ENCODE measurements at regions not wholly inside any gene's neighbourhood (a gene's known extent, or its start where the extent isn't known, plus 50 kb on each side); places are given as distances from the start of the nearest gene placed in this dataset.

DNA sequence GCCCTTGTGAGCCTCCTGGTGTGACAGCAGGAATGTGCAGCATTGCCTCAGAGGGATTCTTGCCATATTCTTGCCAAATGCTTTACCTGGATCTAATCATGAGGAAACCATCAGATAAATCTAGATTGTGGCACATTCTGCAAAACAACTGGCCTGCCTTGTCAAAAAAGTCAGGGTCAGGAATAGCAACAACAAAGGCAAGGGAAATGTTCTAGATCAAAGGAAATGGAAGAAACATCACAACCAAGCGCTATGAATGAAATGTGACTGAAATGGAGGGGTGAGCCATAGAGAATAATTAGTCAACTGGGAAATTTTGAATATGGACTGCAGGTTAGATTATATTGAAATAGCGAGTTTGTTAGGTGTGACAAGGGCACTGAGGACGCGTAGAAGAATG lies 262.6 kb upstream of the CDYL start:
- no peaks in the 10 kb centered on the region for H3K4me1 ChIP-seq (ENCODE audit: control extremely low read depth in 1 of 4, control insufficient read depth in 4 of 4, insufficient read depth in 4 of 4, low read length in 3 of 4)
- no peak for DNase-seq
- ChIA-PET POLR2A (no interaction called here), CTCF (no interaction called here)
- no peaks in the 10 kb centered on the region for H3K36me3 ChIP-seq (ENCODE audit: control insufficient read depth in 4 of 4, insufficient read depth in 4 of 4, low read length in 3 of 4)
- H3K4me3 ChIP-seq (ENCODE audit: control insufficient read depth in 1 of 7, extremely low read depth in 1 of 7, insufficient read depth in 4 of 7, low read depth in 2 of 7, low read length in 6 of 7): no peak overlapping the region
- no peaks in the 10 kb centered on the region for H3K9me3 ChIP-seq (ENCODE audit: control extremely low read depth in 1 of 5, control insufficient read depth in 4 of 5, insufficient read depth in 2 of 5, low read depth in 1 of 5, low read length in 4 of 5)
- WGBS (ENCODE audit: insufficient coverage): 94% methylated on average over 4 of the region's 4 CpGs
- H3K27me3 ChIP-seq (replicated peaks in 2 of 5; ENCODE audit: control insufficient read depth in 4 of 5, insufficient read depth in 5 of 5, low read length in 4 of 5): no peaks in the 10 kb centered on the region
- H3K27ac ChIP-seq (ENCODE audit: insufficient read depth in 1 of 2, low read depth in 1 of 2, low read length in 2 of 2, poor library complexity in 1 of 2, severe bottlenecking in 2 of 2): no peak overlapping the region

GRCh38 chr6:4512051-4512471 lies 264.1 kb upstream of the CDYL start:
- ChIA-PET CTCF (no interaction called here), POLR2A (interaction anchor here (0.6 kb wide), 1 partner anchor 1170 kb away, joined by 3 read pairs; no protein-coding TSS in a partner anchor)
- DNase-seq: no peak
- H3K27ac ChIP-seq (ENCODE audit: insufficient read depth in 1 of 2, low read depth in 1 of 2, low read length in 2 of 2, poor library complexity in 1 of 2, severe bottlenecking in 2 of 2): no peak overlapping the region
- H3K36me3 ChIP-seq (ENCODE audit: control insufficient read depth in 4 of 4, insufficient read depth in 4 of 4, low read length in 3 of 4): no peaks in the 10 kb centered on the region
- no peaks in the 10 kb centered on the region for H3K4me1 ChIP-seq (ENCODE audit: control extremely low read depth in 1 of 4, control insufficient read depth in 4 of 4, insufficient read depth in 4 of 4, low read length in 3 of 4)
- H3K27me3 ChIP-seq (replicated peaks in 2 of 5; ENCODE audit: control insufficient read depth in 4 of 5, insufficient read depth in 5 of 5, low read length in 4 of 5): no peaks in the 10 kb centered on the region
- no peaks in the 10 kb centered on the region for H3K9me3 ChIP-seq (ENCODE audit: control extremely low read depth in 1 of 5, control insufficient read depth in 4 of 5, insufficient read depth in 2 of 5, low read depth in 1 of 5, low read length in 4 of 5)
- WGBS (ENCODE audit: insufficient coverage): 100% methylated on average over 5 of the region's 7 CpGs
- H3K4me3 ChIP-seq (ENCODE audit: control insufficient read depth in 1 of 7, extremely low read depth in 1 of 7, insufficient read depth in 4 of 7, low read depth in 2 of 7, low read length in 6 of 7): no peak overlapping the region

DNA sequence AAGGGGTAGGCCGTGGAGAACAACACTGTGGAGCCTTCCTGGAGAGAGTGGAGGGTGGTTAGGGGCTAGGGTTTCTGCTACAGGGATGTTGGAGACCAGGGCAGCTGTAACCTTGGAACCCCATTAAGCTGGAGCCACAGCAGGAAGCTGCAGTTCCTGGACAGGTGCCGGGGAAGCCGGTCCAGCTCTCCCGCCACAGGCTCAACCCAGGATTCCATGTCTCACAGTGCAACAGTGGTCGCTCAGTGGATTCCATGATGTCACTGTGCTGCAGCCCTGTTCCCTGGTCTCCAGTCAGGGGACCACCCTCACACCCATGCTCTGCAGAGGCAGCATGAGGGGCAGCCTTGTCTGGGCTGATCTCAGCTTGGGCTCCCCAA lies 264.6 kb upstream of the CDYL start:
- WGBS (ENCODE audit: insufficient coverage): 96% methylated on average over 5 of the region's 5 CpGs
- no peak for DNase-seq
- Histone ChIP-seq H3K36me3 (ENCODE audit: control insufficient read depth in 4 of 4, insufficient read depth in 4 of 4, low read length in 3 of 4) (no peaks in the 10 kb centered on the region), H3K9me3 (ENCODE audit: control extremely low read depth in 1 of 5, control insufficient read depth in 4 of 5, insufficient read depth in 2 of 5, low read depth in 1 of 5, low read length in 4 of 5) (no peaks in the 10 kb centered on the region), H3K4me1 (ENCODE audit: control extremely low read depth in 1 of 4, control insufficient read depth in 4 of 4, insufficient read depth in 4 of 4, low read length in 3 of 4) (no peaks in the 10 kb centered on the region), H3K27me3 (replicated peaks in 2 of 5; ENCODE audit: control insufficient read depth in 4 of 5, insufficient read depth in 5 of 5, low read length in 4 of 5) (no peaks in the 10 kb centered on the region), H3K4me3 (ENCODE audit: control insufficient read depth in 1 of 7, extremely low read depth in 1 of 7, insufficient read depth in 4 of 7, low read depth in 2 of 7, low read length in 6 of 7) (no peak overlapping the region), H3K27ac (ENCODE audit: insufficient read depth in 1 of 2, low read depth in 1 of 2, low read length in 2 of 2, poor library complexity in 1 of 2, severe bottlenecking in 2 of 2) (no peak overlapping the region)
- ChIA-PET POLR2A (no interaction called here), CTCF (no interaction called here)

DNA sequence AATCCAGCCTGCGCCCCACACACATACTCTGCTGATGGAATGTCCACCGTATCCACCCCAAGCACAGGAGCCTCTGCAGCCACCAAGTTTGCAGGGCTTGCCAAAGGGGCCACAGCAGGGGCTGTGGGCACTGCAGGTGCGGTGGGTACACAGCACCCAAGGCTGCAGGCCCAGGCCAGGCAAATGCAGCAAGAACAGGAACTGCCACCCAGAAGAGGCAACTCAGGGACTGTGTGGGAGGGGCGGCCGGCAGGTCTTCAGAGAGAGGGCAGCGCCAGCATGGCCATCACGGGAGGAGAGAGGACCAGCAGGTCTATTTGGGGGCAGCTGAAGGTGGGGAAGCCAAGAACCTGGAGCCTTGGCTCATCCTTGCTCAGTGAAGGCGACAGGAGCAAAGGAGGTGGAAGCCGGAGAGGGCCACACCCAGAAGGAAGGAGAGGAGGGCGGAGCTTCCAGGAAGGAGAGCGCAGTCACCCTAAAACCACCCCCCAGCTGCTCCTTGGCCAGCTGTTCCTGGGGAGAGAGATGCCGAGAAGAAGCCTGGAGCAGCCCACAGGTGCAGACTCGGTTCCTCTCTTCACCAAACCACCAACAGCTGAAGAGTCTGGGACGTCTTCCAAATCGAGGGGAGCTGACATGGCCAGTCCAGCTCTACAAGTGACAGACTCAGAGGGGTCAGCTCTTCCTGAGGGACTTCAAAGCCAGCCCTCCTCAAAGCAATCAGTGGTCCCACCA lies 265.1 kb upstream of the CDYL start:
- ChIA-PET CTCF (no interaction called here), POLR2A (no interaction called here)
- Histone ChIP-seq H3K4me3 (ENCODE audit: control insufficient read depth in 1 of 7, extremely low read depth in 1 of 7, insufficient read depth in 4 of 7, low read depth in 2 of 7, low read length in 6 of 7) (no peak overlapping the region), H3K9me3 (ENCODE audit: control extremely low read depth in 1 of 5, control insufficient read depth in 4 of 5, insufficient read depth in 2 of 5, low read depth in 1 of 5, low read length in 4 of 5) (no peaks in the 10 kb centered on the region), H3K4me1 (ENCODE audit: control extremely low read depth in 1 of 4, control insufficient read depth in 4 of 4, insufficient read depth in 4 of 4, low read length in 3 of 4) (no peaks in the 10 kb centered on the region), H3K36me3 (ENCODE audit: control insufficient read depth in 4 of 4, insufficient read depth in 4 of 4, low read length in 3 of 4) (no peaks in the 10 kb centered on the region), H3K27ac (ENCODE audit: insufficient read depth in 1 of 2, low read depth in 1 of 2, low read length in 2 of 2, poor library complexity in 1 of 2, severe bottlenecking in 2 of 2) (no peak overlapping the region), H3K27me3 (replicated peaks in 2 of 5; ENCODE audit: control insufficient read depth in 4 of 5, insufficient read depth in 5 of 5, low read length in 4 of 5) (no peaks in the 10 kb centered on the region)
- DNase-seq: no peak
- WGBS (ENCODE audit: insufficient coverage): 88% methylated on average over 13 of the region's 15 CpGs

DNA sequence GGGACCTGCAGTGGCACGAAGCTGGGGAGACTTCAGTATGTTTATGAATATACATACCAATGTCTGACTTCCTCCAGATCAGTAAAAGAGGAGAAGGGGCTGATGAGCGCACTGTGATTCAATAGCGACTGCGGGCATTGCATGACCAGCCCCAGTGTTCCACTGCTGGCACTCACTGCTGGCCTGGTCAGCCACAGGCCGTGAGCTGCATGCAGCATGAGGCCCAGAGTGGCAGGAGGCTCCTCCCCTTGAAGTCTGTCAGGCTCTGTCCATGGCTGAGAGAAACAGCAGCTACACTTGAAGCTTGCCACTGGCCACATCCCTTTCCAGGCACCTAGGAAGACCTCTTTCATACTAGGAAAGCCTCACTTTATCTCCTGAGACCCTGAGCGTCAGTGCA lies 265.9 kb upstream of the CDYL start:
- Histone ChIP-seq H3K27ac (ENCODE audit: insufficient read depth in 1 of 2, low read depth in 1 of 2, low read length in 2 of 2, poor library complexity in 1 of 2, severe bottlenecking in 2 of 2) (no peak overlapping the region), H3K4me1 (ENCODE audit: control extremely low read depth in 1 of 4, control insufficient read depth in 4 of 4, insufficient read depth in 4 of 4, low read length in 3 of 4) (no peaks in the 10 kb centered on the region), H3K27me3 (replicated peaks in 2 of 5; ENCODE audit: control insufficient read depth in 4 of 5, insufficient read depth in 5 of 5, low read length in 4 of 5) (no peaks in the 10 kb centered on the region), H3K36me3 (ENCODE audit: control insufficient read depth in 4 of 4, insufficient read depth in 4 of 4, low read length in 3 of 4) (no peaks in the 10 kb centered on the region), H3K4me3 (ENCODE audit: control insufficient read depth in 1 of 7, extremely low read depth in 1 of 7, insufficient read depth in 4 of 7, low read depth in 2 of 7, low read length in 6 of 7) (no peak overlapping the region), H3K9me3 (ENCODE audit: control extremely low read depth in 1 of 5, control insufficient read depth in 4 of 5, insufficient read depth in 2 of 5, low read depth in 1 of 5, low read length in 4 of 5) (no peaks in the 10 kb centered on the region)
- 100% methylated on average over 2 of the region's 6 CpGs for WGBS (ENCODE audit: insufficient coverage)
- POLR2A ChIA-PET: no interaction called here
- no peak for DNase-seq
- CTCF ChIA-PET: no interaction called here

DNA sequence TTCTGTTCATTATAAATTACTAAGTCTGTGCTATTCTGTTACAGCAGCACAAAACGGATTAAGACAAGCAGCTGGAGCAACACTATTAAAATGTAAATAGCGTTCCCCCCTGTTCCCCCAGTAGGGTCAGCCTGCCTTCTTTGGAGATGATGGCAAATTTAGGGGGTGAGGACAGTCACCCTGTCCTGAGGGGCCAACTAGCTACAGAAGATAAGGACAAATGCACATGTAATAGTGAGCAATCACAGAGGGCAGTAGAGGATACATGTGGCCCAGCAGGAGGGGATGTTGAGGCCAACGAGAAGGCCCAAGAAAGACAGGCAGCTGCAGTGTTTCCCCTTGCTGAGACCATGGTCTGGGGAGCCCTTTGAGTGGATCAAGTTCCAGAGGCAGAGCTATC lies 266.7 kb upstream of the CDYL start:
- CTCF ChIA-PET: no interaction called here
- Histone ChIP-seq H3K27ac (ENCODE audit: insufficient read depth in 1 of 2, low read depth in 1 of 2, low read length in 2 of 2, poor library complexity in 1 of 2, severe bottlenecking in 2 of 2) (no peak overlapping the region), H3K27me3 (replicated peaks in 2 of 5; ENCODE audit: control insufficient read depth in 4 of 5, insufficient read depth in 5 of 5, low read length in 4 of 5) (no peaks in the 10 kb centered on the region), H3K9me3 (ENCODE audit: control extremely low read depth in 1 of 5, control insufficient read depth in 4 of 5, insufficient read depth in 2 of 5, low read depth in 1 of 5, low read length in 4 of 5) (no peaks in the 10 kb centered on the region), H3K4me1 (ENCODE audit: control extremely low read depth in 1 of 4, control insufficient read depth in 4 of 4, insufficient read depth in 4 of 4, low read length in 3 of 4) (no peaks in the 10 kb centered on the region), H3K4me3 (ENCODE audit: control insufficient read depth in 1 of 7, extremely low read depth in 1 of 7, insufficient read depth in 4 of 7, low read depth in 2 of 7, low read length in 6 of 7) (no peak overlapping the region), H3K36me3 (ENCODE audit: control insufficient read depth in 4 of 4, insufficient read depth in 4 of 4, low read length in 3 of 4) (no peaks in the 10 kb centered on the region)
- POLR2A ChIA-PET: no interaction called here
- WGBS (ENCODE audit: insufficient coverage): 92% methylated on average over 1 of the region's 3 CpGs
- DNase-seq: no peak

- H3K27ac ChIP-seq (ENCODE audit: insufficient read depth in 1 of 2, low read depth in 1 of 2, low read length in 2 of 2, poor library complexity in 1 of 2, severe bottlenecking in 2 of 2): no peak overlapping the region
- no peak for DNase-seq
- H3K36me3 ChIP-seq (ENCODE audit: control insufficient read depth in 4 of 4, insufficient read depth in 4 of 4, low read length in 3 of 4): no peaks in the 10 kb centered on the region
- POLR2A ChIA-PET: no interaction called here
- peaks cover 0 to 2% (median 0%) of the 10 kb centered on the region in 5 experiments for H3K9me3 ChIP-seq (ENCODE audit: control extremely low read depth in 1 of 5, control insufficient read depth in 4 of 5, insufficient read depth in 2 of 5, low read depth in 1 of 5, low read length in 4 of 5)
- no peak overlapping the region for H3K4me3 ChIP-seq (ENCODE audit: control insufficient read depth in 1 of 7, extremely low read depth in 1 of 7, insufficient read depth in 4 of 7, low read depth in 2 of 7, low read length in 6 of 7)
- H3K4me1 ChIP-seq (ENCODE audit: control extremely low read depth in 1 of 4, control insufficient read depth in 4 of 4, insufficient read depth in 4 of 4, low read length in 3 of 4): no peaks in the 10 kb centered on the region
- no peaks in the 10 kb centered on the region for H3K27me3 ChIP-seq (replicated peaks in 2 of 5; ENCODE audit: control insufficient read depth in 4 of 5, insufficient read depth in 5 of 5, low read length in 4 of 5)
- 90% methylated on average over 1 of the region's 1 CpG for WGBS (ENCODE audit: insufficient coverage)
- CTCF ChIA-PET: no interaction called here
Observed at GRCh38 chr6:4506792-4507191, 269.4 kb upstream of the CDYL start.
